Vagina (tissue), 2 donors: ENCODE measurements at regions not wholly inside any gene's neighbourhood (a gene's known extent, or its start where the extent isn't known, plus 50 kb on each side); places are given as distances from the start of the nearest gene placed in this dataset.

Experiments used
- CTCF ChIP-seq, 3 experiments: fragments of 450-650 bp in 2 of 3; fragments of 200-600 bp in 1 of 3; sonication (generic) in 1 of 3; IDR thresholded peaks; one replicate each; pipeline ENCODE4 v1.5.1; 2017 to 2019; ENCODE audit warnings: antibody characterized with exemption in 3 of 3, mild to moderate bottlenecking in 2 of 3, moderate library complexity in 2 of 3
- POLR2AphosphoS5 ChIP-seq, 2 donors: sonication (generic); formaldehyde crosslinking; IDR thresholded peaks; one replicate each; pipeline ENCODE4 v1.9.0; 2017; ENCODE audit warnings: antibody characterized with exemption in 2 of 2, mild to moderate bottlenecking in 2 of 2, low read depth in 1 of 2; ENCODE audit not compliant: insufficient read depth in 1 of 2

- no peak for TF ChIP-seq CTCF (IDR thresholded peaks at IDR 0.05)
- TF ChIP-seq POLR2AphosphoS5 (IDR thresholded peaks at IDR 0.05; ENCODE audit: insufficient read depth in 1 of 2, low read depth in 1 of 2), result no peak
These were observed 202.2 kb upstream of the ADAMTS9 start for GRCh38 chr3:64890006-64890405.
